ENCODE measurements at regions not wholly inside any gene's neighbourhood (a gene's known extent, or its start where the extent isn't known, plus 50 kb on each side); places are given as distances from the start of the nearest gene placed in this dataset.

GRCh38 chr17:77306790-77307478 is 166.2 kb downstream of the SEC14L1 start (continued):
- peak; percentile 99 for TF ChIP-seq NR2F6 (IDR thresholded peaks at IDR 0.05)
- TF ChIP-seq NR2F6 (CRISPR knock-in tag; IDR thresholded peaks at IDR 0.05): peak; percentile 100
- TF ChIP-seq ZNF232 (CRISPR knock-in tag; IDR thresholded peaks at IDR 0.05; ENCODE audit: borderline replicate concordance): peak; percentile 88; the same call in 1 of the 2 replicates
- no peak for TF ChIP-seq ARID2 (CRISPR knock-in tag; IDR thresholded peaks at IDR 0.05; ENCODE audit: borderline replicate concordance)
- TF ChIP-seq MTF1 (CRISPR knock-in tag; IDR thresholded peaks at IDR 0.05): no peak
- peak; percentile 74 for TF ChIP-seq RBM22 (optimal IDR thresholded peaks at IDR 0.05; ENCODE audit: low read length)
- TF ChIP-seq ATRX (CRISPR knock-in tag; IDR thresholded peaks at IDR 0.05; ENCODE audit: borderline replicate concordance): no peak
- TF ChIP-seq NPAS2 (CRISPR knock-in tag; IDR thresholded peaks at IDR 0.05; ENCODE audit: borderline replicate concordance): no peak
- no peak for TF ChIP-seq ZNF530 (CRISPR knock-in tag; IDR thresholded peaks at IDR 0.05; ENCODE audit: low read depth)
- TF ChIP-seq ZNF431 (CRISPR knock-in tag; IDR thresholded peaks at IDR 0.05; ENCODE audit: borderline replicate concordance, low read depth): peak; percentile 36; the same call in 1 of the 2 replicates
- TF ChIP-seq ZNF10 (CRISPR knock-in tag; IDR thresholded peaks at IDR 0.05; ENCODE audit: borderline replicate concordance, low read depth): no peak
- TF ChIP-seq RFX3 (CRISPR knock-in tag; IDR thresholded peaks at IDR 0.05): peak; percentile 58; the same call in 1 of the 2 replicates
- TF ChIP-seq, protein P1, sequence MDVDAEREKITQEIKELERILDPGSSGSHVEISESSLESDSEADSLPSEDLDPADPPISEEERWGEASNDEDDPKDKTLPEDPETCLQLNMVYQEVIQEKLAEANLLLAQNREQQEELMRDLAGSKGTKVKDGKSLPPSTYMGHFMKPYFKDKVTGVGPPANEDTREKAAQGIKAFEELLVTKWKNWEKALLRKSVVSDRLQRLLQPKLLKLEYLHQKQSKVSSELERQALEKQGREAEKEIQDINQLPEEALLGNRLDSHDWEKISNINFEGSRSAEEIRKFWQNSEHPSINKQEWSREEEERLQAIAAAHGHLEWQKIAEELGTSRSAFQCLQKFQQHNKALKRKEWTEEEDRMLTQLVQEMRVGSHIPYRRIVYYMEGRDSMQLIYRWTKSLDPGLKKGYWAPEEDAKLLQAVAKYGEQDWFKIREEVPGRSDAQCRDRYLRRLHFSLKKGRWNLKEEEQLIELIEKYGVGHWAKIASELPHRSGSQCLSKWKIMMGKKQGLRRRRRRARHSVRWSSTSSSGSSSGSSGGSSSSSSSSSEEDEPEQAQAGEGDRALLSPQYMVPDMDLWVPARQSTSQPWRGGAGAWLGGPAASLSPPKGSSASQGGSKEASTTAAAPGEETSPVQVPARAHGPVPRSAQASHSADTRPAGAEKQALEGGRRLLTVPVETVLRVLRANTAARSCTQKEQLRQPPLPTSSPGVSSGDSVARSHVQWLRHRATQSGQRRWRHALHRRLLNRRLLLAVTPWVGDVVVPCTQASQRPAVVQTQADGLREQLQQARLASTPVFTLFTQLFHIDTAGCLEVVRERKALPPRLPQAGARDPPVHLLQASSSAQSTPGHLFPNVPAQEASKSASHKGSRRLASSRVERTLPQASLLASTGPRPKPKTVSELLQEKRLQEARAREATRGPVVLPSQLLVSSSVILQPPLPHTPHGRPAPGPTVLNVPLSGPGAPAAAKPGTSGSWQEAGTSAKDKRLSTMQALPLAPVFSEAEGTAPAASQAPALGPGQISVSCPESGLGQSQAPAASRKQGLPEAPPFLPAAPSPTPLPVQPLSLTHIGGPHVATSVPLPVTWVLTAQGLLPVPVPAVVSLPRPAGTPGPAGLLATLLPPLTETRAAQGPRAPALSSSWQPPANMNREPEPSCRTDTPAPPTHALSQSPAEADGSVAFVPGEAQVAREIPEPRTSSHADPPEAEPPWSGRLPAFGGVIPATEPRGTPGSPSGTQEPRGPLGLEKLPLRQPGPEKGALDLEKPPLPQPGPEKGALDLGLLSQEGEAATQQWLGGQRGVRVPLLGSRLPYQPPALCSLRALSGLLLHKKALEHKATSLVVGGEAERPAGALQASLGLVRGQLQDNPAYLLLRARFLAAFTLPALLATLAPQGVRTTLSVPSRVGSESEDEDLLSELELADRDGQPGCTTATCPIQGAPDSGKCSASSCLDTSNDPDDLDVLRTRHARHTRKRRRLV (CRISPR knock-in tag; IDR thresholded peaks at IDR 0.05): peak; percentile 47; the same call in 1 of the 2 replicates
- peak; percentile 64 for TF ChIP-seq JUND (CRISPR knock-in tag; IDR thresholded peaks at IDR 0.05)
- TF ChIP-seq ZNF546 (CRISPR knock-in tag; conservative IDR thresholded peaks at IDR 0.05): no peak
- TF ChIP-seq, protein P2, sequence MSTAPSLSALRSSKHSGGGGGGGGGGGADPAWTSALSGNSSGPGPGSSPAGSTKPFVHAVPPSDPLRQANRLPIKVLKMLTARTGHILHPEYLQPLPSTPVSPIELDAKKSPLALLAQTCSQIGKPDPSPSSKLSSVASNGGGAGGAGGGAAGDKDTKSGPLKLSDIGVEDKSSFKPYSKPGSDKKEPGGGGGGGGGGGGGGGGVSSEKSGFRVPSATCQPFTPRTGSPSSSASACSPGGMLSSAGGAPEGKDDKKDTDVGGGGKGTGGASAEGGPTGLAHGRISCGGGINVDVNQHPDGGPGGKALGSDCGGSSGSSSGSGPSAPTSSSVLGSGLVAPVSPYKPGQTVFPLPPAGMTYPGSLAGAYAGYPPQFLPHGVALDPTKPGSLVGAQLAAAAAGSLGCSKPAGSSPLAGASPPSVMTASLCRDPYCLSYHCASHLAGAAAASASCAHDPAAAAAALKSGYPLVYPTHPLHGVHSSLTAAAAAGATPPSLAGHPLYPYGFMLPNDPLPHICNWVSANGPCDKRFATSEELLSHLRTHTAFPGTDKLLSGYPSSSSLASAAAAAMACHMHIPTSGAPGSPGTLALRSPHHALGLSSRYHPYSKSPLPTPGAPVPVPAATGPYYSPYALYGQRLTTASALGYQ (CRISPR knock-in tag; IDR thresholded peaks at IDR 0.05): peak; percentile 69; the same call in 1 of the 2 replicates
- no peak for TF ChIP-seq HOXA9 (CRISPR knock-in tag; IDR thresholded peaks at IDR 0.05; ENCODE audit: borderline replicate concordance)
- peak; percentile 70; the same call in 1 of the 2 replicates for TF ChIP-seq ZNF510 (CRISPR knock-in tag; IDR thresholded peaks at IDR 0.05; ENCODE audit: low read depth)
- TF ChIP-seq ZZZ3 (CRISPR knock-in tag; IDR thresholded peaks at IDR 0.05; ENCODE audit: borderline replicate concordance): no peak
- peak; percentile 32; the same call in 1 of the 2 replicates for TF ChIP-seq ZNF101 (CRISPR knock-in tag; IDR thresholded peaks at IDR 0.05; ENCODE audit: borderline replicate concordance, low read depth)
- no peak for TF ChIP-seq THYN1 (CRISPR knock-in tag; IDR thresholded peaks at IDR 0.05; ENCODE audit: borderline replicate concordance, low read depth)
- TF ChIP-seq MYNN (CRISPR knock-in tag; IDR thresholded peaks at IDR 0.05; ENCODE audit: low read depth): 0 out of 2 replicates have a peak, but pooled peaks have one; percentile 81

All from HepG2 (cell line).